ENCODE measurements at regions not wholly inside any gene's neighbourhood (a gene's known extent, or its start where the extent isn't known, plus 50 kb on each side); places are given as distances from the start of the nearest gene placed in this dataset.

GRCh38 chr7:155373359-155374273 is 75.9 kb downstream of the INSIG1 start:
- H3K4me3 ChIP-seq (ENCODE audit: low read depth, low read length), result peak overlapping the region; percentile 10
- in situ Hi-C loops (cut with HindIII; ENCODE audit: low sequenced_read_pairs), result no loop called here
- no peak for DNase-seq (ENCODE audit: low read depth)
- no peak for TF ChIP-seq CTCF (IDR thresholded peaks at IDR 0.05; ENCODE audit: low read depth, low read length, missing control alignments)

- in situ Hi-C loops (cut with HindIII; ENCODE audit: low sequenced_read_pairs), result no loop called here
- TF ChIP-seq CTCF (IDR thresholded peaks at IDR 0.05; ENCODE audit: low read depth, low read length, missing control alignments), result no peak
- H3K4me3 ChIP-seq (ENCODE audit: low read depth, low read length), result peak overlapping the region; percentile 9
- DNase-seq (ENCODE audit: low read depth), result no peak
These were observed 76.9 kb downstream of the INSIG1 start for GRCh38 chr7:155374276-155375252.

- in situ Hi-C loops (cut with HindIII; ENCODE audit: low sequenced_read_pairs), result no loop called here
- no peak overlapping the region for H3K4me3 ChIP-seq (ENCODE audit: low read depth, low read length)
- TF ChIP-seq CTCF (IDR thresholded peaks at IDR 0.05; ENCODE audit: low read depth, low read length, missing control alignments), result no peak
- peak; percentile 8 for DNase-seq (ENCODE audit: low read depth)
These were observed 77.9 kb downstream of the INSIG1 start for GRCh38 chr7:155375337-155376277.

- H3K4me3 ChIP-seq (ENCODE audit: low read depth, low read length), result no peak overlapping the region
These were observed 79.6 kb downstream of the INSIG1 start for GRCh38 chr7:155377071-155377837.

More at GRCh38 chr7:155377071-155377837, 79.6 kb downstream of the INSIG1 start:
- TF ChIP-seq CTCF (IDR thresholded peaks at IDR 0.05; ENCODE audit: low read depth, low read length, missing control alignments), result no peak
- in situ Hi-C loops (cut with HindIII; ENCODE audit: low sequenced_read_pairs), result no loop called here
- no peak for DNase-seq (ENCODE audit: low read depth)

All from astrocyte of the cerebellum (primary cell).